Nephron progenitor cell (in vitro differentiated cells): ENCODE measurements at regions not wholly inside any gene's neighbourhood (a gene's known extent, or its start where the extent isn't known, plus 50 kb on each side); places are given as distances from the start of the nearest gene placed in this dataset.

Experiments used
- DNase-seq: peaks from one replicate; pipeline ENCODE4 v3.0.0; 2021
- H3K27ac Mint-ChIP-seq: 2 replicates; pipeline ENCODE4 v1.8.0; 2021; ENCODE audit warnings: mild to moderate bottlenecking, moderate library complexity, mixed read lengths
- H3K27me3 Mint-ChIP-seq: 2 replicates; pipeline ENCODE4 v1.8.0; 2021; ENCODE audit warnings: mild to moderate bottlenecking, low read depth, mixed read lengths; ENCODE audit not compliant: poor library complexity
- H3K36me3 Mint-ChIP-seq: 2 replicates; pipeline ENCODE4 v1.8.0; 2021; ENCODE audit warnings: low read depth, mixed read lengths
- H3K4me1 Mint-ChIP-seq: 2 replicates; pipeline ENCODE4 v1.8.0; 2021; ENCODE audit warnings: mixed read lengths
- H3K4me3 Mint-ChIP-seq: 2 replicates; pipeline ENCODE4 v1.8.0; 2021; ENCODE audit warnings: mild to moderate bottlenecking, moderate library complexity, mixed read lengths
- H3K9me3 Mint-ChIP-seq: 2 replicates; pipeline ENCODE4 v1.8.0; 2021; ENCODE audit warnings: mild to moderate bottlenecking, moderate library complexity, mixed read lengths
- TF ChIP-seq, protein P1 (sequence below): fragments of 200-600 bp; sonication (generic); IDR thresholded peaks from 2 replicates; pipeline ENCODE4 v1.5.0; 2021; ENCODE audit warnings: antibody characterized with exemption

DNA sequence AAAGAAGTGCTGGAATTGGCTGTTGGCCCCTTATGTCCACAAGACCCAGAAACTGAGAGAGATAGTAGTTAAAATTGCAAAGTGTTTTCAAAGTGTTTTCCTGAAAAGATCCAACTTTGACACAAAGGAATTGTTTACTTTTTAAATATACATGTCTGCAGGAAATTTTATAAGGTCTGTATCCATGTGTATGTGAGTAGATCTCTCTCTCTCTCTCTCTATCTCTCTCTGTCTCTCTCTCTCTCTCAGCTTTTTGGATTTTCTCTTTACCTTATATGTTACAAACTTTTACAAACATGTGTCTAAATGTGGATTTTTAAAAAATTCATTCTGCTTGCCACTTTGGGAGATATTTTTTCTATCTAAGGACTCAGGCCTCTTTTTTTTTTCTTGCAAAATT is 358.6 kb downstream of the SIPA1L2 start:
- no peaks in the 10 kb centered on the region for H3K36me3 Mint-ChIP-seq
- DNase-seq, result no peak
- H3K27ac Mint-ChIP-seq, result no peak overlapping the region
- H3K4me3 Mint-ChIP-seq, result no peak overlapping the region
- H3K9me3 Mint-ChIP-seq, result no peaks in the 10 kb centered on the region
- peaks cover 10% of the 10 kb centered on the region for H3K27me3 Mint-ChIP-seq
- TF ChIP-seq, protein P1, sequence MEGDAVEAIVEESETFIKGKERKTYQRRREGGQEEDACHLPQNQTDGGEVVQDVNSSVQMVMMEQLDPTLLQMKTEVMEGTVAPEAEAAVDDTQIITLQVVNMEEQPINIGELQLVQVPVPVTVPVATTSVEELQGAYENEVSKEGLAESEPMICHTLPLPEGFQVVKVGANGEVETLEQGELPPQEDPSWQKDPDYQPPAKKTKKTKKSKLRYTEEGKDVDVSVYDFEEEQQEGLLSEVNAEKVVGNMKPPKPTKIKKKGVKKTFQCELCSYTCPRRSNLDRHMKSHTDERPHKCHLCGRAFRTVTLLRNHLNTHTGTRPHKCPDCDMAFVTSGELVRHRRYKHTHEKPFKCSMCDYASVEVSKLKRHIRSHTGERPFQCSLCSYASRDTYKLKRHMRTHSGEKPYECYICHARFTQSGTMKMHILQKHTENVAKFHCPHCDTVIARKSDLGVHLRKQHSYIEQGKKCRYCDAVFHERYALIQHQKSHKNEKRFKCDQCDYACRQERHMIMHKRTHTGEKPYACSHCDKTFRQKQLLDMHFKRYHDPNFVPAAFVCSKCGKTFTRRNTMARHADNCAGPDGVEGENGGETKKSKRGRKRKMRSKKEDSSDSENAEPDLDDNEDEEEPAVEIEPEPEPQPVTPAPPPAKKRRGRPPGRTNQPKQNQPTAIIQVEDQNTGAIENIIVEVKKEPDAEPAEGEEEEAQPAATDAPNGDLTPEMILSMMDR, result no peak
- H3K4me1 Mint-ChIP-seq, result peaks cover 48% of the 10 kb centered on the region

DNA sequence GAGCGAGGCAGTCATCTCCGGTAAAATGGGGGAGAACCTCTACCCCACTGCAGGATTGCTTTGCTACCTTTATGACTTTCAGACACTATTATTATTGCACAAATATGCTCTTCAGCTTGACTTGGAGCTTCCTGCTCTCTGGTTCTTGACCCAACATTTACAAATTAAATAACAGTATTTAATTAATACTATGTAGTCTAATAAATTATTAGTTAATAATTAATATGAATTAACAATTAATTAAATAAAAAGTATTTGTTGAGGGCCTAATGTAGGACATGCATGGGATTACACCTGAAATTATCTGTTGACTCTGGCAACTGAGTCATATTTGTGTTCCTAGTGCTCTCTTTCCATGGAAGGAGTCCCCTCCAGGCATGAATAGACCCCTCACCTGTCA is 359.9 kb downstream of the SIPA1L2 start:
- Mint-ChIP-seq H3K27me3 (peaks cover 13% of the 10 kb centered on the region), H3K9me3 (no peaks in the 10 kb centered on the region), H3K4me3 (no peak overlapping the region), H3K36me3 (no peaks in the 10 kb centered on the region), H3K4me1 (peaks cover 53% of the 10 kb centered on the region), H3K27ac (no peak overlapping the region)
- DNase-seq, result no peak
- TF ChIP-seq, protein P1, result no peak

DNA sequence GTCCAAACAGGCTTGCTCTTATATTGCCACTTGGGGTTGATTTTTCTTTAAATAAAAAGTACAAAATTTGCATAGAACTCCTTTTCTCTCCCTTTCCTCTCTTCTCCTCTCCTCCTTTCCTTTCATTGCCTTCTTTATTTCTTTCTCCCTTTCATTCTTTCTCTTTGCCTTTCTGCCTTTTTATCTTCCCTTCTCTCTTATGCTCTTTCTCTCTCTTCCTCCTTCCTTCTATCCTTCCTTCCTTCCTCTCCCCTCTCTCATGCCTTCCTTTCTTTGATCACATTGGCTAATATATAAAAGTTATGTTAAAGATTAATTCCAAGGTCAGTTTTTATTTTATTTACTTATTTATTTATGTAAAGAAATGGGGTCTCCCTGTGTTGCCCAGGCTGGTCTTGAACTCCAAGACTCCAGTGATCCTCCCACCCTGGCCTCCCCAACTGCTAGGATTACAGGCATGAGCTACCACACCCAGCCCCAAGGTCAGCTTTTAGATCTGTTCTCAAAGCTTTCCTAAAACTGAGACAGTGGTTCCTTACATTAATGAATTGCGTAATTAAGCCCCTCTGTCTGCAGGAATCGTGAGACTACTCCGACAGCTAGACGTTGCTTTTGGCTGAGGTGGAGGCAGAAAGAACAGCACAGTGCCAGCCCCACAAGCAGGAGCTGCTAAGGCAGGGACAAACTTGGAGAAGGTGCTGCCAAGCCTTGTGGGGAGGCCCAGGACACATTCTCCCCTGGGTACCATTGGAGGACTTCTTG is 361.9 kb downstream of the SIPA1L2 start:
- DNase-seq, result no peak
- Mint-ChIP-seq H3K4me1 (peaks cover 50% of the 10 kb centered on the region), H3K36me3 (no peaks in the 10 kb centered on the region), H3K27ac (peak overlapping the region; percentile 57), H3K4me3 (no peak overlapping the region), H3K27me3 (peaks cover 13% of the 10 kb centered on the region), H3K9me3 (no peaks in the 10 kb centered on the region)
- TF ChIP-seq, protein P1, result no peak

DNA sequence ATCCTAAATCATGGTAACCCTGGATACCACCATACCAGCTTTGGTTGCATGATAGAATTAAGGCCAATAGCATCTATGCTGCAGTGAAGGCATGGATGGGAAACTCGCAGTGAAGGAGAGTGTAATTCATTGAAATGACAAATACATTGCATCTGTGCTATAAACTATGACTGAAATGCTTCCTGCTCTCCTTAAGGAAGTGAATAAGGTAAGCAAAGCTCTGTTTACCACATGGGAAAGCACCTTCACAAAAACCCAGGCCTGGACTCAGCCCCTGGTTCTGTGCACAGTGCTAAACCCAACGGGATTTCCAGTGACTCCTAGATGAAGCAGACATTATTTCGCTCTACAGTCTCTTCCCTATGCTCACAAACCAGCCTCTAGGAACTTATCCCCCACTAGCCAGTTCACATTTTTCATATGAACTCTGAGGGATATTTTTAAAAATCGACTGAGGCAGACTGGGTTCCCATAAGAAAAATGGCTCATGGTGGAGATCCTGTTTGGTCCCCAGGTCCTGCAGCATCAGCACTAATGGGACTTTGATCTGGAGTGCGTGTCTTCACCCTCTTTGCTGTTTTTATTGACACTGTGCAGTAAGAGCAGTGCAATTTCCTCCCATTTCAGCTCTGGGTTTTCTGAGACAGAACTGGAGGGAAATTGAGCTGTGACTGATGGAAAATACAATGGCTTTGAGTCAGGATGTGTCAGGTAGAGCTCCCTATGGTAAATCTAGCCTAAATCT is 362.7 kb downstream of the SIPA1L2 start:
- Mint-ChIP-seq H3K4me3 (no peak overlapping the region), H3K27ac (peak overlapping the region; percentile 57), H3K4me1 (peaks cover 50% of the 10 kb centered on the region), H3K36me3 (no peaks in the 10 kb centered on the region), H3K27me3 (peaks cover 13% of the 10 kb centered on the region), H3K9me3 (no peaks in the 10 kb centered on the region)
- TF ChIP-seq, protein P1, result no peak
- no peak for DNase-seq

DNA sequence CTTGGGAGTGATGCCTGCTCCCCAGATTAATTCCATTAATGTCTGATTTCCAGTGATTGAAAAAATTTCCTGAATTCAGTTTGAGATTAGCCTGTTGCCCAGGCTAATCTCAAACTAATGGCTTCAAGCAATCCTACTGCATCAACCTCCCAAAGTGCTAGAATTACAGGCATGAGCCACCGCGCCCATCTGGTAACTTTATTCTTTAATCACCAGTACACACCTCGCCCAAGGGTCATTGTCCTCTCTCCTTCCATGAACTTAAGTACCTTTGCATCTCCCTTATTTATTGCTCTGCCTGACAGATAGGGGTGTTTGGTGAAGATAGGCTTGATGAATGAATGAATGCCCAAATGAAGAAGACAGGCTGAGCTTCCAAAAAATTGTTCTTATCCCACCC is 366.5 kb downstream of the SIPA1L2 start:
- no peaks in the 10 kb centered on the region for H3K9me3 Mint-ChIP-seq
- no peak overlapping the region for H3K27ac Mint-ChIP-seq
- H3K36me3 Mint-ChIP-seq, result no peaks in the 10 kb centered on the region
- TF ChIP-seq, protein P1, result no peak
- peaks cover 4% of the 10 kb centered on the region for H3K27me3 Mint-ChIP-seq
- H3K4me1 Mint-ChIP-seq, result peaks cover 36% of the 10 kb centered on the region
- H3K4me3 Mint-ChIP-seq, result no peak overlapping the region
- no peak for DNase-seq
